Sigmoid colon (tissue), 4 donors: ENCODE measurements at regions not wholly inside any gene's neighbourhood (a gene's known extent, or its start where the extent isn't known, plus 50 kb on each side); places are given as distances from the start of the nearest gene placed in this dataset.

Experiments
- EP300 ChIP-seq, 4 donors: sonication (generic); formaldehyde crosslinking; IDR thresholded peaks; one replicate each; pipeline ENCODE4 v1.6.1; 2017; ENCODE audit warnings: antibody characterized with exemption in 4 of 4
- POLR2A ChIP-seq, 2 donors: fragments of 450-650 bp; IDR thresholded peaks; one replicate each; pipeline ENCODE4 v1.6.1; 2016; ENCODE audit warnings: antibody characterized with exemption in 2 of 2, mild to moderate bottlenecking in 2 of 2, moderate library complexity in 2 of 2
- POLR2AphosphoS5 ChIP-seq, 4 donors: sonication (generic); formaldehyde crosslinking; IDR thresholded peaks; one replicate each; pipeline ENCODE4 v1.6.1; 2017; ENCODE audit warnings: antibody characterized with exemption in 4 of 4
- TF ChIP-seq, protein P1 (sequence below), 4 experiments: fragments of 450-650 bp in 3 of 4; fragments of 200-600 bp in 1 of 4; IDR thresholded peaks; one replicate each; pipeline ENCODE4 v1.5.1; 2016 to 2019; ENCODE audit warnings: antibody characterized with exemption in 4 of 4, mild to moderate bottlenecking in 3 of 4, moderate library complexity in 2 of 4

- TF ChIP-seq, protein P1, sequence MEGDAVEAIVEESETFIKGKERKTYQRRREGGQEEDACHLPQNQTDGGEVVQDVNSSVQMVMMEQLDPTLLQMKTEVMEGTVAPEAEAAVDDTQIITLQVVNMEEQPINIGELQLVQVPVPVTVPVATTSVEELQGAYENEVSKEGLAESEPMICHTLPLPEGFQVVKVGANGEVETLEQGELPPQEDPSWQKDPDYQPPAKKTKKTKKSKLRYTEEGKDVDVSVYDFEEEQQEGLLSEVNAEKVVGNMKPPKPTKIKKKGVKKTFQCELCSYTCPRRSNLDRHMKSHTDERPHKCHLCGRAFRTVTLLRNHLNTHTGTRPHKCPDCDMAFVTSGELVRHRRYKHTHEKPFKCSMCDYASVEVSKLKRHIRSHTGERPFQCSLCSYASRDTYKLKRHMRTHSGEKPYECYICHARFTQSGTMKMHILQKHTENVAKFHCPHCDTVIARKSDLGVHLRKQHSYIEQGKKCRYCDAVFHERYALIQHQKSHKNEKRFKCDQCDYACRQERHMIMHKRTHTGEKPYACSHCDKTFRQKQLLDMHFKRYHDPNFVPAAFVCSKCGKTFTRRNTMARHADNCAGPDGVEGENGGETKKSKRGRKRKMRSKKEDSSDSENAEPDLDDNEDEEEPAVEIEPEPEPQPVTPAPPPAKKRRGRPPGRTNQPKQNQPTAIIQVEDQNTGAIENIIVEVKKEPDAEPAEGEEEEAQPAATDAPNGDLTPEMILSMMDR (IDR thresholded peaks at IDR 0.05), result no peak
- no peak for TF ChIP-seq POLR2AphosphoS5 (IDR thresholded peaks at IDR 0.05)
- TF ChIP-seq POLR2A (IDR thresholded peaks at IDR 0.05), result no peak
- no peak for TF ChIP-seq EP300 (IDR thresholded peaks at IDR 0.05)
These were observed 79.5 kb downstream of the SLITRK6 start for GRCh38 chr13:85719749-85720148.
